Fibroblast of lung (primary cell): ENCODE measurements at regions not wholly inside any gene's neighbourhood (a gene's known extent, or its start where the extent isn't known, plus 50 kb on each side); places are given as distances from the start of the nearest gene placed in this dataset.

ENCODE experiments used
- CTCF ChIP-seq, 2 donors: IDR thresholded peaks in 1 of 2; conservative IDR thresholded peaks in 1 of 2; 1 replicate in 1 of 2; 2 replicates in 1 of 2; pipeline ENCODE4 v1.5.1; 2011 to 2012; ENCODE audit warnings: low read length in 2 of 2, control low read depth in 1 of 2, inconsistent platforms in 1 of 2, low read depth in 1 of 2, mild to moderate bottlenecking in 1 of 2
- EZH2 ChIP-seq: IDR thresholded peaks from 2 replicates; pipeline ENCODE4 v1.5.1; 2012; ENCODE audit warnings: low read length, control low read depth, mild to moderate bottlenecking; ENCODE audit errors: missing control alignments

GRCh38 chr3:22724420-22724819 lies 478.7 kb upstream of the UBE2E2 start:
- no peak for TF ChIP-seq CTCF (conservative IDR thresholded peaks at IDR 0.05 in 1 of 2, IDR thresholded peaks at IDR 0.05 in 1 of 2; ENCODE audit: low read depth in 1 of 2, low read length in 2 of 2)
- TF ChIP-seq EZH2 = no peak
